ENCODE measurements at regions not wholly inside any gene's neighbourhood (a gene's known extent, or its start where the extent isn't known, plus 50 kb on each side); places are given as distances from the start of the nearest gene placed in this dataset.

GRCh38 chr2:195532255-195532627 is 124.8 kb upstream of the SLC39A10 start (continued):
- TF ChIP-seq, protein P1, sequence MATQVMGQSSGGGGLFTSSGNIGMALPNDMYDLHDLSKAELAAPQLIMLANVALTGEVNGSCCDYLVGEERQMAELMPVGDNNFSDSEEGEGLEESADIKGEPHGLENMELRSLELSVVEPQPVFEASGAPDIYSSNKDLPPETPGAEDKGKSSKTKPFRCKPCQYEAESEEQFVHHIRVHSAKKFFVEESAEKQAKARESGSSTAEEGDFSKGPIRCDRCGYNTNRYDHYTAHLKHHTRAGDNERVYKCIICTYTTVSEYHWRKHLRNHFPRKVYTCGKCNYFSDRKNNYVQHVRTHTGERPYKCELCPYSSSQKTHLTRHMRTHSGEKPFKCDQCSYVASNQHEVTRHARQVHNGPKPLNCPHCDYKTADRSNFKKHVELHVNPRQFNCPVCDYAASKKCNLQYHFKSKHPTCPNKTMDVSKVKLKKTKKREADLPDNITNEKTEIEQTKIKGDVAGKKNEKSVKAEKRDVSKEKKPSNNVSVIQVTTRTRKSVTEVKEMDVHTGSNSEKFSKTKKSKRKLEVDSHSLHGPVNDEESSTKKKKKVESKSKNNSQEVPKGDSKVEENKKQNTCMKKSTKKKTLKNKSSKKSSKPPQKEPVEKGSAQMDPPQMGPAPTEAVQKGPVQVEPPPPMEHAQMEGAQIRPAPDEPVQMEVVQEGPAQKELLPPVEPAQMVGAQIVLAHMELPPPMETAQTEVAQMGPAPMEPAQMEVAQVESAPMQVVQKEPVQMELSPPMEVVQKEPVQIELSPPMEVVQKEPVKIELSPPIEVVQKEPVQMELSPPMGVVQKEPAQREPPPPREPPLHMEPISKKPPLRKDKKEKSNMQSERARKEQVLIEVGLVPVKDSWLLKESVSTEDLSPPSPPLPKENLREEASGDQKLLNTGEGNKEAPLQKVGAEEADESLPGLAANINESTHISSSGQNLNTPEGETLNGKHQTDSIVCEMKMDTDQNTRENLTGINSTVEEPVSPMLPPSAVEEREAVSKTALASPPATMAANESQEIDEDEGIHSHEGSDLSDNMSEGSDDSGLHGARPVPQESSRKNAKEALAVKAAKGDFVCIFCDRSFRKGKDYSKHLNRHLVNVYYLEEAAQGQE (IDR thresholded peaks at IDR 0.05; ENCODE audit: borderline replicate concordance in 1 of 2, low read depth in 1 of 2, low read length in 2 of 2), result no peak
- TF ChIP-seq STAG1 (CRISPR knock-in tag; IDR thresholded peaks at IDR 0.05), result no peak
- TF ChIP-seq BRD4 (CRISPR knock-in tag; IDR thresholded peaks at IDR 0.05), result no peak

DNA sequence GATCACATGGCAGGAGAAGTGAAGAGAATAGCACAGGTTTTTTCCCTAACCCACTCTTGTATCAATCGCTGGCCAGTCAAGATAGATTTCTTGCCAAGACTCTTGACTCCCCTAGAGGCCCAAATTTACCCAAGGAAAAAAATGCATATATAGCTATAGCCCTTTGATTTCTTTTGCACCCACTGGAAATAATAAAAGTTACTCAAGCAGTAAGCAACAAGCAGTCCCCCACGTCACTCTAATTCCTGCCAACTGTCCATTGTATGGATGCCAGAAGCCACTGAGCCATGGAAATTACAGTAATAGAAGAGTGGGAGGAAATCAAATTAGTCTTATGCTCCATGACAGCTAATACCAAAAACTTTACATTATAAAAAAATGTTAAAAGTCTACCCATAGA is 125.3 kb upstream of the SLC39A10 start:
- Histone ChIP-seq H3K4me2 (ENCODE audit: low read depth, low read length) (no peak overlapping the region), H3K9ac (ENCODE audit: insufficient read depth, low read depth, low read length) (no peak overlapping the region), H3K9me3 (ENCODE audit: low read length) (no peaks in the 10 kb centered on the region), H3K79me2 (ENCODE audit: insufficient read depth, low read length) (no peaks in the 10 kb centered on the region), H3K27me3 (ENCODE audit: control insufficient read depth in 1 of 2, insufficient read depth in 2 of 2, low read length in 2 of 2) (peaks cover 0 to 4% of the 10 kb centered on the region in 2 experiments; a peak in 1 of 5 replicates), H3K27ac (ENCODE audit: extremely low read length, insufficient read depth, low read length) (no peak overlapping the region), H2AFZ (ENCODE audit: low read length) (no peak overlapping the region), H3K36me3 (replicated peaks in 1 of 2; ENCODE audit: control insufficient read depth in 1 of 2, insufficient read depth in 2 of 2, low read length in 2 of 2) (no peaks in the 10 kb centered on the region), H3K4me1 (ENCODE audit: insufficient read depth, low read length) (no peaks in the 10 kb centered on the region), H4K20me1 (ENCODE audit: insufficient read depth, low read length) (no peaks in the 10 kb centered on the region), H3K4me3 (replicated peaks in 1 of 3; ENCODE audit: insufficient read depth in 1 of 3, low read depth in 2 of 3, low read length in 3 of 3) (no peak overlapping the region)
- FAIRE-seq (no peak), ATAC-seq (no peak), DNase-seq (ENCODE audit: low spot score) (no peak)
- WGBS (ENCODE audit: low lambda C conversion rate), result 0% methylated on average over 2 of the region's 2 CpGs
- intact Hi-C loops (cut with micrococcal nuclease; ENCODE audit: unreplicated experiment) (no loop called here), in situ Hi-C loops (cut with HindIII; ENCODE audit: extremely low pct_ligation_motif_present, low pct_unique_long_range_greater_than_20kb) (no loop called here)
- no TSS peak for BruUV-seq (replicated peaks)
- ChIA-PET CTCF (ENCODE audit: low intra/inter-chr PET ratio, low total read pairs) (no interaction called here), POLR2A (no interaction called here)
- TF ChIP-seq ZXDC (CRISPR knock-in tag; IDR thresholded peaks at IDR 0.05) (no peak), HNRNPLL (IDR thresholded peaks at IDR 0.05; ENCODE audit: low read depth, low read length, poor library complexity, severe bottlenecking) (no peak), AGO2 (optimal IDR thresholded peaks at IDR 0.05; ENCODE audit: low read depth, low read length) (no peak), MEIS1 (CRISPR knock-in tag; IDR thresholded peaks at IDR 0.05; ENCODE audit: borderline replicate concordance) (no peak), NR3C1 (CRISPR knock-in tag; IDR thresholded peaks at IDR 0.05) (no peak), GPBP1L1 (CRISPR knock-in tag; IDR thresholded peaks at IDR 0.05) (no peak)
- TF ChIP-seq, protein P2, sequence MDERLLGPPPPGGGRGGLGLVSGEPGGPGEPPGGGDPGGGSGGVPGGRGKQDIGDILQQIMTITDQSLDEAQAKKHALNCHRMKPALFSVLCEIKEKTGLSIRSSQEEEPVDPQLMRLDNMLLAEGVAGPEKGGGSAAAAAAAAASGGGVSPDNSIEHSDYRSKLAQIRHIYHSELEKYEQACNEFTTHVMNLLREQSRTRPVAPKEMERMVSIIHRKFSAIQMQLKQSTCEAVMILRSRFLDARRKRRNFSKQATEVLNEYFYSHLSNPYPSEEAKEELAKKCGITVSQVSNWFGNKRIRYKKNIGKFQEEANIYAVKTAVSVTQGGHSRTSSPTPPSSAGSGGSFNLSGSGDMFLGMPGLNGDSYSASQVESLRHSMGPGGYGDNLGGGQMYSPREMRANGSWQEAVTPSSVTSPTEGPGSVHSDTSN (CRISPR knock-in tag; IDR thresholded peaks at IDR 0.05), result no peak
